ENCODE measurements at regions not wholly inside any gene's neighbourhood (a gene's known extent, or its start where the extent isn't known, plus 50 kb on each side); places are given as distances from the start of the nearest gene placed in this dataset.

DNA sequence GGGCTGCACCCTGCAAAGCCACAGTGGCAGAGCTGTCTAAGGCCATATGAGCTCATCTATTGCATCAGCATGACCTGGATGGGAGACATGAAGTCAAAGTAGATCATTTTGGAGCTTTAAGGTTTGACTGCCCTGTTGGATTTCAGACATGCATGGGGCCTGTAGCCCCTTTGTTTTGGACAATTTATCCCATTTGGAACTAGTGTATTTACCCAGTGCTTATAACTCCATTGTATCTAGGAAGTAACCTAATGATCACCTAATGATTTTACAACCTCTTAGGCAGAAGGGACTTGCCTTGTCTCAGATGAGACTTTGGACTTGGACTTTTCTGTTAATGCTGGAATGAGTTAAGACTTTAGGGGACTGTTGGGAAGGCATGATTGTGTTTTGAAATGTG lies 575.4 kb downstream of the EPM2A start:
- H3K9ac ChIP-seq (ENCODE audit: low read depth in 2 of 2, low read length in 2 of 2): no peak overlapping the region
- no peaks in the 10 kb centered on the region for H3K27me3 ChIP-seq
- no peak overlapping the region for H3K27ac ChIP-seq
- H3K4me1 ChIP-seq: no peaks in the 10 kb centered on the region
- no peak for TF ChIP-seq CTCF (IDR thresholded peaks at IDR 0.05)
- DNase-seq: no peak
- H3K4me3 ChIP-seq: no peak overlapping the region
- H3K36me3 ChIP-seq: no peaks in the 10 kb centered on the region
- no peaks in the 10 kb centered on the region for H3K9me3 ChIP-seq
- intact Hi-C loops (cut with DNase I): no loop called here

GRCh38 chr6:145161501-145161900 lies 573.8 kb downstream of the EPM2A start:
- no peak for DNase-seq
- no peak overlapping the region for H3K9ac ChIP-seq (ENCODE audit: low read depth in 2 of 2, low read length in 2 of 2)
- H3K9me3 ChIP-seq: no peaks in the 10 kb centered on the region
- no peaks in the 10 kb centered on the region for H3K27me3 ChIP-seq
- intact Hi-C loops (cut with DNase I): no loop called here
- no peaks in the 10 kb centered on the region for H3K4me1 ChIP-seq
- H3K27ac ChIP-seq: no peak overlapping the region
- H3K36me3 ChIP-seq: no peaks in the 10 kb centered on the region
- no peak overlapping the region for H3K4me3 ChIP-seq
- TF ChIP-seq CTCF (IDR thresholded peaks at IDR 0.05): no peak

DNA sequence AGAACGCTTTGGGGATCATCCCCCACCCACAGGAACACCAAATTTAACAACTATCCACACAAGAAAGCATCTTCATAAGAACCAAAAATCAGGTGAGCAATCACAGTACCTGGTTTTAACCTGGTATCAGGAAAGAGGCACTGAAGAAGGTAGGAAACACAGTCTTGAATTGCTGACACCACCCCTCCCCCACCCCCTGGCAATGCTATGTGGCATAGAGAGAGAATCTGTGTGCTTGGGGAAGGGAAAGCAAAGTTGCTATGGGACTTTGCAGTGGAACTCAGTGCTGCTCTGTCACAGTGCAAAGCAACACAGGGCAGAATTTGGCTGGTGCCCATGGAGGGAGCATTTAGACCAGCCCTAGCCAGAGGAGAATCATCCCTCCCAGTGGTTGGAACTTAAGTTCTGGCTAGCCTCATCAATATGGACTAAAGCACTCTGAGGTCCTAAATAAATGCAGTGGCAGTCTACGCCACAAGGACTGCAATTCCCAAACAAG lies 565.5 kb downstream of the EPM2A start:
- no peak overlapping the region for H3K27ac ChIP-seq
- no peaks in the 10 kb centered on the region for H3K9me3 ChIP-seq
- no peak overlapping the region for H3K9ac ChIP-seq (ENCODE audit: low read depth in 2 of 2, low read length in 2 of 2)
- intact Hi-C loops (cut with DNase I): no loop called here
- no peaks in the 10 kb centered on the region for H3K36me3 ChIP-seq
- H3K4me1 ChIP-seq: no peaks in the 10 kb centered on the region
- no peaks in the 10 kb centered on the region for H3K27me3 ChIP-seq
- DNase-seq: no peak
- no peak overlapping the region for H3K4me3 ChIP-seq
- no peak for TF ChIP-seq CTCF (IDR thresholded peaks at IDR 0.05)

GRCh38 chr6:145175470-145175869 lies 559.9 kb downstream of the EPM2A start:
- no peak for TF ChIP-seq CTCF (IDR thresholded peaks at IDR 0.05)
- H3K36me3 ChIP-seq: no peaks in the 10 kb centered on the region
- no peak overlapping the region for H3K4me3 ChIP-seq
- no peaks in the 10 kb centered on the region for H3K27me3 ChIP-seq
- H3K4me1 ChIP-seq: no peaks in the 10 kb centered on the region
- no peak overlapping the region for H3K27ac ChIP-seq
- no peak for DNase-seq
- no peak overlapping the region for H3K9ac ChIP-seq (ENCODE audit: low read depth in 2 of 2, low read length in 2 of 2)
- intact Hi-C loops (cut with DNase I): no loop called here
- H3K9me3 ChIP-seq: no peaks in the 10 kb centered on the region

DNA sequence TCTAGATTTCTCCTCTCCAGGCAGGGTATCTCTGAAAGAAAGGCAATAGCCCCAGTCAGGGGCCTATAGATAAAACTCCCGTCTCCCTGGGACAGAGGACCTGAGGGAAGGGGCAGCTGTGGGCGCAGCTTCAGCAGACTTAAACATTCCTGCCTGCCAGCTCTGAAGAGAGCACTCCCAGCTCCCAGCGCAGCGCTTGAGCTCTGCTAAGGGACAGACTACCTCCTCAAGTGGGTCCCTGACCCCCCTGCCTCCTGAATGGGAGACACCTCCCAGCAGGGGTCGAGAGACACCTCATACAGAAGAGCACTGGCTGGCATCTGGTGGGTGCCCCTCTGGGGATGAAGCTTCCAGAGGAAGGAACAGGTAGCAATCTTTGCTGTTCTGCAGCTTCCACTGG lies 556.9 kb downstream of the EPM2A start:
- no peak overlapping the region for H3K27ac ChIP-seq
- intact Hi-C loops (cut with DNase I): no loop called here

More for the DNA sequence above, 556.9 kb downstream of the EPM2A start:
- Histone ChIP-seq H3K4me1 (no peaks in the 10 kb centered on the region), H3K9ac (ENCODE audit: low read depth in 2 of 2, low read length in 2 of 2) (no peak overlapping the region), H3K27me3 (no peaks in the 10 kb centered on the region), H3K36me3 (no peaks in the 10 kb centered on the region), H3K9me3 (no peaks in the 10 kb centered on the region), H3K4me3 (no peak overlapping the region)
- no peak for DNase-seq
- no peak for TF ChIP-seq CTCF (IDR thresholded peaks at IDR 0.05)
